ENCODE measurements at regions not wholly inside any gene's neighbourhood (a gene's known extent, or its start where the extent isn't known, plus 50 kb on each side); places are given as distances from the start of the nearest gene placed in this dataset.
"Not testable (repeated sequence)": the region's sequence is repeated elsewhere in the genome, so short reads cannot be mapped to it uniquely, and the experiment has no call there.

DNA sequence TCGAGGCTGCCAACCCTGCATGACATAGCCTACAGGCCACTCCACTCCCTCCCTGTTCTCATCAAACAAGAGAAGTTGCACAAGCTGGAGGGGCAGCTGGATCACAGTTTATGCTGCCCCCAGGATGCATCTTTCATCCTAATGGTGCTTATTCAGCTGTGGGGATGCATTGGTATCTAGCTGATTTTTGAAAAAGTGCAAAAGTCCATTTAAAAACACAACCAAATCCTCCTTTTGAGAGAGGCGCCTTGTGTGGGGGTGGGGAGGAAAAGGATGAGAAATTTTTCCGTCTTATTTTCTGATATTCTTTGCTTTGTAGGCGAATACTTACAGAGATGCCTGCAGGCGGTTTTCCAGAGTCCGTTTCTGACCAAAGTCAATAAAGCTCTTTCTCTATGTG, 276.4 kb upstream of the BOD1L1 start:
- no peak for DNase-seq

DNA sequence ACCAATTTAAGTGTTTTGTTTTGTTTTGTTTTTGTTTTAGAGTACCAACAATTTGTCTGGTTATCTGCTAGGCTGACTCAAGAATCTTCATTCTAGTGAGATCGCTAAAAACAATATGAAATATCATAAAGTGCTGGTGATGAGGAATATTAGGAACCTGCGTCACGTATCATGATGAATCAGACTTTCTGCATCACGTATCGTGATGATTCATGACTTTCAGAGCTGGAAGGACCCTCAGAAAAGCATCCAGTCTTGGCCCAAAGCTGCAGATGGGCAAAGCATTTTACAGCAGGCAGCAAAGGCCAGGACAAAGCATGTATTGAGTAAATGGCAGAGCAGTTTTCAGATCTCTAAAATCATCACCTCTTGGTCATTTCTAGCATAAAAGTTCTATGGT, 278.0 kb upstream of the BOD1L1 start:
- no peak for DNase-seq

DNA sequence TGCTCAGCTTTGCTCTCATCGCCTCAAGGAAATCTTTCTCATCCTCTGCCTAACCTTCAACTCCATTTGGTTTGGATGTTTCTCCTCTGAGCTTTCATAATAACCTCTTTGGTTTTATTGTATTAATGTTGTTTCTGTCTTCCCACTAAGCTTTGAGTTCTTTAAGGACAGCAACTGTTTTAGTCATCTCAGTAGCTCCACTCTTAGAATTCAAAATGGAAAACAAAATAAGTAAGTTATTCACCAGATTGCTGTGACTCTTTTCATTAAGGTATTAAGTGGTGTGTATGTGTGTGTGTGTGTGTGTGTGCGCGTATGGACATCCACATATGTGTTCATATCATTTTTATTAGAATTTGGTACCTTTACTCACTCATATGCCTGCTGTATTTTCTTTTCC, 279.2 kb upstream of the BOD1L1 start:
- DNase-seq, result no peak

DNA sequence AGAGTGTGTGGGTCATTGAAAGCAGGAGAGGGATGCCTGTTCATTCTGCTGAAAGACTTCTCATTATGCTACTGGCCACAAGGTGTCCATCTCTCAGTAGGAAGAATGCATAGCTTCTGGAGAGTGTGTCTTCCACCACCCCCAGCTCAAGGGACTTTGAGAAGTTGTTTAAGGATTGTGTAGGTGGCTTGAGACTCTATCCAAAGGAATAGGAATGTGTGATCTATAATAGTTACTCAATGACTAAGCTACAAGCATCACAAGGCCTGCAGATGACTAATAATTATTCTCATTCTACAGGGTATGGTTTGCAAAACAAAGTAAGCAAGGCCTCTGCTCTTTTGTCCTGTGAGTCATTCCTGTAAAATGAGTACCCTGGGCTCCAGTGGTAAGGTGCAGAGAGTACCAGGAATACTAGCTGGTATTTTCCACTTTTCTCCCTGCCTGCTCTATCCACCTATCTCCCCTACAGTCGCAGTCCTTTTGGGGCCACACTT, 279.8 kb upstream of the BOD1L1 start:
- DNase-seq, result no peak

DNA sequence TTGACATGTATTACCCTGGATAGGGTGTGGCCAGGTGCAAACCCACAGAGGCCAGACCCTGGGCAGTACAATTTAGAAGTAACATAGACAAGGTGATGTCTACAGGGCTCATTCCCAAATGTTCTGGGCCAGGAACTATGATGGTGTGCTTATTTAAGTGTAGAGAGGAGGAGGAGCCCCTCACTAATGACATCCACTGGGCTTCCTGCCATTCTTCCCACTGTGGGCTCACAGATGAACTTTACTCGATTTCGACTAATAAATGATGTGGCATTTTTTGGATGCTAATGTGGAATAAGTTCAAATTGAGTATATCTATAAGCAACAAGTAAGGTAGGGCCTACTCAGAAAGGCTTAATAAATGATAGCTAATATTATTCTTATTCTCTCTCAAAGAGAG, 280.9 kb upstream of the BOD1L1 start:
- DNase-seq, result no peak

DNA sequence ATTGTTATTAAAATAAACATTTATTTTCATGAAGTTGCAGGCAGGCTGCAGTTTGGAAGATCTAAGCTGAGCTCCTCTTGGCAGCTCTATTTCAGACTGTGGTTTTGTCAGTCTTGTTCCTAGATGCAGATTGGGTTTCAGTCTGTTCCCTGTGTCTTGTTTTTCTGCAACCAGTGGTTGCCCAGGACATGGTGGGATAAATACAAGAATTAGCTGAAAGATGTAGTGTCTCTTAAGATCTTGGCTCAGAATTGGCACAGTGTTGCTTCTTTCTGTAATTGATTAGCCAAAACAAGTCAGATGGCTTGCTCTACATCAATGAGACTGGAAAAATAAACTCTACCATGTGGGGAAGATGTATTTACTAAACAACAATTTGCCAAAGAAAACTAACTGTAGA, 283.0 kb upstream of the BOD1L1 start:
- no peak for DNase-seq

DNA sequence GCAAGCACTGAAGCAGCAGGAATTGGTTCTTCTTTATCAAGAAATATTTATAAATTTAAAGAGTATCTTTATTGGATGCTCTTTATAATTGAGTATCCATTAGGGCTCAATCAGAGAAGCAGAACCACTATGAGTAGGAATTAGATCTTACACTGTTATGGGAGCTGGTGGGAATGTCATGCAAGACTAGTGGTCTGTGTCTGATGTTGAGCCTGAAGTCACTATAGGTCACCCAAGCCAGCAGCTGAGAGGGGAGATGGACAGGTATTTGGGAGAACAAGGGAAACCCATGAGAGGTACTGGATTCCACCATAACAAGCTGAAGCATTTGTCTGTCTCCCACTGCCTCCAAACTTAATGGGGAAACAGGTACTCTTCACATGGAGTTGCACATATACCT, 283.7 kb upstream of the BOD1L1 start:
- no peak for DNase-seq

DNA sequence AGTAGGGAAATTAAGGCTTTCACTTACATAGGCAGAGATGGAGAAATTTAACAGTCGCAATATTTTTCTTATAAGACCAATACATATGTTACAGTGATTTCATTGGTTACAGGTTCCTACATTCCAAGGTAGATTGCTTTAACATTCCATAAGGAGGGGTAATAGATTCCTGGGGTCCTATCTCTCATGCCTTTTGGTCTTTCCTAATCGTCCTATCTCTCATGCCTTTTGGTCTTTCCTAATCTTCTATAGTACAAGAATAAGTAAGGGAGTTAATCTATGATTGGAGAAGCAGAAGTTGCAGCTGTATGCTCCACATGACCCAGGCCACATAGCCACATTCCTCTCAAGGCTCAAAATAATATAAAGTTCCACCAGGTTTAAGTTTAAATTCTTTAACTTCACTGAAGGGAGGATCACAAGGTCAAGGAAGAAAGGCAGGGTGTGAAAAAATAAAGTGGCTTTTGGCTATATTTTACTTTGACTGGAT, 285.0 kb upstream of the BOD1L1 start:
- no peak for DNase-seq

DNA sequence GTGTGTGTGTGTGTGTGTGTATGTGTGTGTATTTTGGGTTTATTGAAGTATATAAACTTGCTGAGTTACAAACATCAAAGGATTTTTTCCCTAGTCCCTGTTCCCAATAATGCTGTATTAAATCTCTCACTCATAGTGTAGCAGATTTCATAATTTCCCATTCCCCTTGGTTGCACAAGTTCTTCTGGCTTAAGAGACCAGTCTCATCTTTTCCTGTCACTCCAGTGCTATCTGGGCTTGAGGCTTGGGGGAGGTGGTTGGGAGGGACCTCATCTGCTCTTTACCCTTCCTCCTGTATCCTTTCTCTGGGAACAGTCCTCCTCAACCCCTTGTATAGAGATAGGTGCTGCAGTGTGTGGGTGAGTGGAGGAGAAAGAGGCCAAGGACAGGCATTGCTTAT, 285.4 kb upstream of the BOD1L1 start:
- no peak for DNase-seq

DNA sequence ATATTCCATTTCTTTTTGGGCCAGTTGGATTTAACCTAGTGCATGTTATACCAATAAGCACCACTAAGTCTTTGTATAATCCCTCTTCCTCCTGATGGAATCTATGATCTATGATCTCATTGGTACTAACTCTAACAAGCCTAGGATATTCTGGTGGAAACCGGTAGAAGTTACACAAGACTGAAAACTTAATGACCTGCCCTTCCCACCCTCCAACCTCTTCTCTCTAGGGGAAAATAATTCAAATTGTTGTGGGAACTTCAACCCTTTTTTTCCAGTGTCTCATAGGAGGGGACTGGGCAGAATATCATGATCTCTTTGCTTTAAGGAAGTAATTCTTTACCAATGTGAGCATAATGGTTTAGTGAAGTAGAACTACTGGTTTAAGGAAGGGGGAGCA, 289.5 kb upstream of the BOD1L1 start:
- DNase-seq, result no peak

DNA sequence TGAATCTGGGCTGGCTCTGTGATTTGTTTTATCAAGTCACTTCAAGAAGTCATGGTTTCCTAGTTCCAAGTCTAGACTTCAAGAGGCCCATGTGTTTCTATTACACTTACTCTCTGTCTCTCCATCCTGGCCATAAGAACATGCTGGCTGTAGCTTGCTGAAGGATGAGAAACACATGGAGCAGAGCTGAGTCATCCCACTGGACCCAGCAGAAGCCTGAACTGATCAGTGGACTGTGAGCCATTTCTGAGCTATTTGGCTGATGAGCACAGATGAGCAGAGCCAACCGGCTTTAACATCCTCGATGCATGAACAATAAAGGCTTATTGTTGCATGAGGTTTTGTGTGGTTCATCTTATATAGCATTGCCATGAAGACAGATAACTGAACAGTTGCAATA, 290.6 kb upstream of the BOD1L1 start:
- DNase-seq, result no peak

DNA sequence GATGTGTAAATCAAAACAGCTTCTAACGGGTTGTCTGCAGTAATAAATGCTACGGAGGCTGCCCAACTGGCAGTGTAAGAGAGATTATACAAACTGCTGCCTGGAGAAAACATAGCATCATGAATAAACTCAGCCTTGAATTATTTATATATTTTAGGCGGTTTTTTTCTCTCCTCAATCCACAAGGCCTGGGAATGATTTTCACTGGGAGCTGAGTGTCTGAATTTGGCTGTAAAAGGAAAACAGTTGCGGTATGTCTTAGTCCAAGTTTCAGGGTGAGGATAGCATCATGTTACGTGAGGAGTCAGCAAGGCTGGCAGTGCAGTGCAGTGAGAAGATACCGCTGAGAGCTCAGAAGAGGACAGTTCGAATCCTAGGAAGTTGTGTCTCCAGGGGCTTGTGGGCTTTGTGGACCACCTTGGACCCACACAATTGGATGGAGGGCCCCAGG, 291.5 kb upstream of the BOD1L1 start:
- no peak for DNase-seq

DNA sequence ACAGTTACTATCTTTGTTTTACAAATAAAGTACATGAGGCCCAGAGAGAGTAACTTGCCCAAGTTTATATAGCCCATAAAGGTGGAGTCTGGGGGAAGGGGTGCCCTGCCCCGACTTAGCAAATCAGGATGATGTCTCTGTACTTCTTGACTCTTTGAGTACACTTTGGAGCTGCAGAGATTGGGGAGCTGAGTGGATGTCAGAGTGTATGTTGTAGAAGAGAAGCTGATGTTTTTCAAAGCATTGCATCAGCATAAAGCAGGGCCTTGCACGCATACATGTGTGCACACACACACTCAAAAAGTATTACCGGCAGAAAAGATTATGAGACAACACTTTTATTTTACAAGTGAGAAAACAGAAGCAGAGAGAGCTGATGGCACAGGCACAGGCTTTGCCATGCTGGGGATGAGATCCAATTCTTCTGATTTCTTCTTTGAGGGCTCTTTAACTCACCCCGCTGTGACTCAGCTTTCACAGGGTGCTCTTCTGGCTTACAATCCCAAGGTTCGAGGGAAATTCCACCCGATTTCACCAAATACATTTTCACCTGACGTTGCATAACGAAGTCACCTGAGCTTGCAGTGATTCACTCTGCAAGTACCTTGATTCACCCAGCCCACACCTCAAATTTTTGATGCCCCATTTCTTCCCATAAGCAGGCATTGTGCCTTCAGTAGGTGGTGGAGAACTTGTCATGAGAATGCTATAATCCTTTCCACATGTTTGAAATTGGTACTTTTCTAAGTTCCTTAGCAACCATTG, 292.8 kb upstream of the BOD1L1 start:
- DNase-seq, result no peak

DNA sequence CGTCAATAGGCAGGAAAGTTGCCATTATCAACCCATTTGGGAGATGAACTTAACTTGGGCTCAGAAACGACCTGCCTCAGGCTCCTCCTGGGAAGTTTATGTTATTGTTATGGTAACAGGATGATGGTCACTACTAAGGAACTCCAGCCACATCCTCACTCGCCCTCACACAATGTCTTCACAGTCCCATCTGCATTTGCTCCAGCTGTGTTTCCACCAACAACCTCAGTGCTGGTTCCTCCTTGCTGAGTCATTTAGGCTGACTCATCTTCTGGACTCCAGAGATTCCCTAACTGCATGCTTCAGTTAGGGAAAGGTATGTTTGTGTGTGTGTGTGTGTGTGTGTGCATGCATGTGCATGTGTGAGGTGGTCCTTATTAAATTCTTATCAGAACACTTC, 293.4 kb upstream of the BOD1L1 start:
- DNase-seq, result no peak

DNA sequence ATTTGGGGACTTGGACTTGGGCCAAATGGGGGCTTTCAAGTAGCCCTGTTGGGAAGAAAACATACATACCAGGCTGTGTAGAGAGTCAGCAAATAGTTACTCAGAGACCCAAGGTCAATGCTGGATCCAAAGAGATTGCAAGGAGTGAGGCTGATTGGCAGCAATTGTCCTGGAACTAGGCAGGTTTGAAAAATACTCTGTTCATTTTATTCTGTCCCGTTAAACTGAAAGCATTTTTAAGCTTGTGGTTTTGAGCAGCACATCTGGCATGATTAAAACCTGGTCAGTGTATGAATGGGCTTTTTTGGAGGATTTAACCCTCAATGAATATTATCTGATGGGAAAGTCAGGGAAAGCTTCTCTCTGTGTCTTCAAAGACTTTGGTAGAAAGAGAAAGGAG, 294.3 kb upstream of the BOD1L1 start:
- no peak for DNase-seq

DNA sequence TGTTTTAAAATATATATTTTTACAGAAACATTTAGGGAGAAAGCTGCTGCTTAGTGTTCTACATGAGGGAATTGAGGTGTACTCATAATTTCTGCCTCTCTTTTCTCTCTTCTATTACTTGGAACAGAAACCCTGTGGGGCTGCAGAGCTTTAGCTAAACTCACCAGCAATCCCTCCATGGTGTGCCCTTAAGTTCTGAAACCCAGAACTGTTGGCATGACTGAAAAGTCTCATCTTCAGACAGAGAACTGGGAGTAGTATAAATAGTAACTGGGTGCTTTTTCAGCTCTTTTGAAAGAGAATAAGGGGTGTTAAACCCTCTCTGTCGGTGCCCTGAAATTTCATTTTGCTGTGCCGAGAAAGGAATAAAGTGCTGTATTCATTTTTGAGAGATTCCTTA, 294.9 kb upstream of the BOD1L1 start:
- DNase-seq, result no peak

DNA sequence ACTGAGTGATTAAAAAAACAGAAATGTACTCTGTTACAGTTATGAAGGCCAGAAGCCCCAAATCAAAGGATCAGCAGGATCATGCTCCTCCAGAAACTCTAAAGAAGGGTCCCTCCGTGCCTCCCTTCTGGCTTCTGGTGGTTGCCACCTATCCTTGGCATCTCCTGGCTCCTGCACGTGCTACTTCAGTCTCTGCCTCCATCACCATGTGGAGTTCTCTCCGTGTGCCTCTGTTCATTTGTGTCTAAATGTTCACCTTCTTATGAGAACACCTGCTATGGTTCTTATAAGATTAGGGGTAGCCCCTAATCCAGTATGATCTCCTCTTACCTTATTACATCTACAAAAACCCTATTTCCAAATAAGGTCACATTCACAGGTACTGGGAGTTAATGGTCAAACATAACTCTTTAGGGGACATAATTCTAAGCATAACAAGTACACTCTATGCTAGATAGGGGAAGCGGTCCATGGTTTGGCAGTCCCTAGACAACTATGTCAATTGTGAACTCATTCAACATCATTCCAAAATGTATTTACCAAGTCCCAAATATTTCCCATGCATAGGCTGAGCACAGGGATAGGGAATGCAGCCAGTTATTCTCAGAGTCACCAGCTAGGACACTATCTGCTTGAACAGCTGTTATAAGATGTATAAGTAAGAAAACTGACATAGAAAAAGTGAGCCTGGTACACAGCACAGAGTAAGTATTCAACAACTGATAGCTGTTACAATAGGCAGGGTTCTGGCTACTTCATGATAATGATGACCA, 295.5 kb upstream of the BOD1L1 start:
- no peak for DNase-seq

DNA sequence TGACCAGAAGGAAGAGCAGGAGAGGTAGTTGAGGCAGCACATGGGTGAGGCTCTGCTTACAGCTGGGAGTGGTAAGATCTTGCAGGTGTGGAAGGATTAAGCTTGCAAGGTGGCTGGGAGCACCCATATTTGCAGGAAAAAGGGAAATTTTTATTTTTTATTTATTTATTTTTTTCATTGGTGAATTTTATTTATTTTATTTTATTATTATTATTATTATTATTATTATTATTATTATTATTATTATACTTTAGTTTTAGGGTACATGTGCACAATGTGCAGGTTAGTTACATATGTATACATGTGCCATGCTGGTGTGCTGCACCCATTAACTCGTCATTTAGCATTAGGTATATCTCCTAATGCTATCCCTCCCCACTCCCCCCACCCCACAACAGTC, 297.4 kb upstream of the BOD1L1 start:
- not testable (repeated sequence) for DNase-seq

DNA sequence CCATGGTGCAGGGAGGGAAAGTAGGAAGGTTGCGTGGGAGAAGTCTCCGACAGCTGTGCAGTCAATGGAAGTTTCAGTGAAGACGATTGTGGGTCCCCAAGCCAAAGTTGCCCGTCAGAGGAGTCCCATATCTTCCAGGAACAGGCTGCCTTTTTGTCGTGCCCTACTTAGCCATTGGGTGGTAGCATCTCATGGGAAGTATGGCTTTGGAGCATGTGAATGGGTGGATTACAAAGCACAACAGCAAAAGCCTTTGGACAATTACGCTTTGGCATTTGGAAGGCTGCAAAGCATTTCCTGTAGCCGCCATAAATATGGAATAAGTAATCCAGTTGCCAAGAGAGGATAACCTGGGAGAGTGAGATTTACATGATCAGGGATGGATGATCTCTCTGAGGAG, 300.7 kb upstream of the BOD1L1 start:
- DNase-seq, result no peak

DNA sequence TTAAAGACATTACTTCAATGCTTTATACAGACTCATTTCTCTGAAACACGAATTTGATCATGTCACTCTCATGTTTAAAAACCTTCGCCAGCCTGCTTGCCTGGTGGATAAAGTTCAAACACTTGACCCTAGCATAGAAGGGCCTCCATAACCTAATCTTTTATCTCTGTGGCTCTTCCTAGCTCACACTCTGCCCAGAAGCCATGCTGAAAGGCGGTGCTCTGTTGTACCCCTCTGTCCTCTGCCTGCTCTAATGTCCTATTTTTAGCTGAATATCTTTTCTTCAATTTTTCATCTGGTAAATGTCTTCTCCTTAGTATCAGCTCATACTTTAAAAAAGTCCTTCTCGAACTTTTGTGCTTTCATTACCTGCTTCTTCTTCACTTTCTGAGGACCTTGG, 302.6 kb upstream of the BOD1L1 start:
- DNase-seq, result no peak

DNA sequence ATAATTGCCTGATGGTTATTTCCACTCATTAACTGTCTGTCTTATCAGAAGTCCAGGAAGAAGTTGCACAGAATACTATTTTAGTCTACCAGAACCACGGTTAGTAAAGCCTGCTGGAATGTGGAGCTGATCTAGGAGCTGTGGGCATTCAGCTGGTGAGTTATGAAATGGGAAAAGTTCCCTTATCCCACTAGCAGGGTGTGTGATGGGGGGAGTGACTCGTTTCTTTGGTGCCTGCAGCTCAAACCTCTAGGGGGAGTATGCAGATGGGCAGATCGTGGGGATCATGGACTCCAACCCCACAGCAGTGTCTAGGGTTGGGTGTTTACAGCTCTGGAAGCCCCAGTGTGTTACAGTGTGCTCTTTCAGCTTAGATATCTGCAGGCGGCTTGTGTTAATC, 305.7 kb upstream of the BOD1L1 start:
- DNase-seq, result no peak

DNA sequence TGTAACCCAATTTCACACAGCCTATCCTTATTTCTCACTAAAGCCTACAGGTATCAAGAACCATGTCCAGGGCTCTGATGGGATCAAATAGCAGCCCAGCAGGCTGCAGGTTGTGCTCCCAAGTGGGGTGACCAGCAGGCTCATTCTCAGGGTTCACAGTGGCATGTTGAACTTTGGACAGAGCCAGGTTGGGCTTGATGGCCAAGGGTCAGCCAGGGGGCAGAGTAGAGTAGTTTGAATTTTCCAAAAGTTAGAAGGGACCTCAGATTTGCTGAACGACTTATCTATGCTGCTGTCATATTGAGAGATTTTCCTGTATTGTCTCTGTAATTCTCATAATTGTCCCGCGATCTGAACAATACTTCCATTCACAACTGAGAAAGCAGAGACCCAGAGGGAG, 310.8 kb upstream of the BOD1L1 start:
- DNase-seq, result no peak

DNA sequence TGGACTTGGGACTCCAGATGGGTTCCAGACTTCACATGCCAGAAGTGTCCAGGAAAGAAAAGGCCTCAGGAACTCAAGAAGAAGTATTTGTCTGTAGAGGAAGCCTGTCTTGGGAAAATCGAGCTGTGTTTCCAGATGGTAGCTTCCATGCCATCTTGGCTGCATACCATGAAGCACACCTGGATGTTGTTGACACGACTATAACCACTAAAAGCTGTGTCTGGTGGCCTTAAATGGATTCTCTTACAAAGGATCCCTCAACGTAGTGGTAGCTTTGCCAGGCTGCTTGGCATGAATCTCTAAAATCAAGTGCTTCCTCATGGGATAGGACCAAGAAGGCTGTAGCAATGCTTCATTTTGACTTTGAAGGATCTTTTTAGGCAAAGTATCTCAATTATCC, 313.4 kb upstream of the BOD1L1 start:
- no peak for DNase-seq

DNA sequence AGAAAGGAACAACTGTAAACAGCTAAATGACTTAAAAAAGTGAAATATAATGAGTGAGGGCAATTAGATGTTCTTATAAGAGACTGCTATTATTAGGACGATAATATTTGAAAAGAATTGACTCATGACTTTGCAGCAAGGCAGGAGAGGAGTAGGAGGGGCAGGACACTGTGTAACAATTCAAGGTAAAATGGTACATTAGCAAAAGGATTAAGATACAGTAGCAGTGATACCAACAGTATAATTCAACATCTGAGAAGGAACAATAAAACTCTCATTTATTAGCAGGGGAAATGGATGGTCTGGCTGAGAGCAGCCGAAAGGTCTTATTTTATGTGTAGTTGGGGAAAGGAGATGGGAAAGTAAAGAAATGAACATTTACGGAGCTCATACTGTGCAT, 315.5 kb upstream of the BOD1L1 start:
- DNase-seq, result no peak

Data from CD4-positive, alpha-beta T cell treated with Interleukin-4 for 4 hours (primary cell).